HL-60 (cell line): ENCODE measurements at regions not wholly inside any gene's neighbourhood (a gene's known extent, or its start where the extent isn't known, plus 50 kb on each side); places are given as distances from the start of the nearest gene placed in this dataset.

Experiments
- GABPA ChIP-seq: IDR thresholded peaks from 2 replicates; pipeline ENCODE4 v1.6.1; 2012; ENCODE audit warnings: low read depth
- POLR2AphosphoS5 ChIP-seq: IDR thresholded peaks from 2 replicates; pipeline ENCODE4 v1.6.1; 2012; ENCODE audit warnings: low read depth
- REST ChIP-seq: IDR thresholded peaks from 2 replicates; pipeline ENCODE4 v1.6.1; 2012; ENCODE audit warnings: low read depth; ENCODE audit not compliant: insufficient replicate concordance
- TF ChIP-seq, protein P1 (sequence below): IDR thresholded peaks from one replicate; pipeline ENCODE4 v1.5.1; 2011; ENCODE audit warnings: low read length, control low read depth, inconsistent platforms; ENCODE audit not compliant: insufficient read depth

- TF ChIP-seq, protein P1, sequence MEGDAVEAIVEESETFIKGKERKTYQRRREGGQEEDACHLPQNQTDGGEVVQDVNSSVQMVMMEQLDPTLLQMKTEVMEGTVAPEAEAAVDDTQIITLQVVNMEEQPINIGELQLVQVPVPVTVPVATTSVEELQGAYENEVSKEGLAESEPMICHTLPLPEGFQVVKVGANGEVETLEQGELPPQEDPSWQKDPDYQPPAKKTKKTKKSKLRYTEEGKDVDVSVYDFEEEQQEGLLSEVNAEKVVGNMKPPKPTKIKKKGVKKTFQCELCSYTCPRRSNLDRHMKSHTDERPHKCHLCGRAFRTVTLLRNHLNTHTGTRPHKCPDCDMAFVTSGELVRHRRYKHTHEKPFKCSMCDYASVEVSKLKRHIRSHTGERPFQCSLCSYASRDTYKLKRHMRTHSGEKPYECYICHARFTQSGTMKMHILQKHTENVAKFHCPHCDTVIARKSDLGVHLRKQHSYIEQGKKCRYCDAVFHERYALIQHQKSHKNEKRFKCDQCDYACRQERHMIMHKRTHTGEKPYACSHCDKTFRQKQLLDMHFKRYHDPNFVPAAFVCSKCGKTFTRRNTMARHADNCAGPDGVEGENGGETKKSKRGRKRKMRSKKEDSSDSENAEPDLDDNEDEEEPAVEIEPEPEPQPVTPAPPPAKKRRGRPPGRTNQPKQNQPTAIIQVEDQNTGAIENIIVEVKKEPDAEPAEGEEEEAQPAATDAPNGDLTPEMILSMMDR, result no peak
- TF ChIP-seq REST (no peak), POLR2AphosphoS5 (no peak), GABPA (no peak)
These were observed 126.5 kb downstream of the DTWD1 start for GRCh38 chr15:49747340-49747739.
